ENCODE measurements at regions not wholly inside any gene's neighbourhood (a gene's known extent, or its start where the extent isn't known, plus 50 kb on each side); places are given as distances from the start of the nearest gene placed in this dataset.
"Not testable (repeated sequence)": the region's sequence is repeated elsewhere in the genome, so short reads cannot be mapped to it uniquely, and the experiment has no call there.

- no peak for DNase-seq
Observed at GRCh38 chr9:104276709-104277245, 182.7 kb downstream of the SMC2 start.

- DNase-seq, result no peak
Observed at GRCh38 chr9:104278929-104279496, 184.9 kb downstream of the SMC2 start.

- DNase-seq, result no peak
Observed at GRCh38 chr9:104279535-104280177, 185.5 kb downstream of the SMC2 start.

- DNase-seq, result no peak
Observed at GRCh38 chr9:104280178-104280560, 186.1 kb downstream of the SMC2 start.

- DNase-seq, result no peak
Observed at GRCh38 chr9:104280711-104281110, 186.6 kb downstream of the SMC2 start.

- DNase-seq, result no peak
Observed at GRCh38 chr9:104286187-104286586, 192.1 kb downstream of the SMC2 start.

GRCh38 chr9:104286799-104287198 lies 192.7 kb downstream of the SMC2 start:
- no peak for DNase-seq

GRCh38 chr9:104287253-104287878 lies 193.3 kb downstream of the SMC2 start:
- peak; percentile 33 for DNase-seq

GRCh38 chr9:104293877-104294276 lies 199.8 kb downstream of the SMC2 start:
- no peak for DNase-seq

- DNase-seq, result no peak
Observed at GRCh38 chr9:104300124-104300523, 203.9 kb upstream of the OR13F1 start.

GRCh38 chr9:104301755-104302154 lies 202.3 kb upstream of the OR13F1 start:
- DNase-seq, result no peak

GRCh38 chr9:104302775-104303174 lies 201.3 kb upstream of the OR13F1 start:
- no peak for DNase-seq

- no peak for DNase-seq
Observed at GRCh38 chr9:104304925-104305324, 199.1 kb upstream of the OR13F1 start.

- no peak for DNase-seq
Observed at GRCh38 chr9:104313396-104314110, 190.5 kb upstream of the OR13F1 start.

- DNase-seq, result not testable (repeated sequence)
Observed at GRCh38 chr9:104316201-104317009, 187.7 kb upstream of the OR13F1 start.

- no peak for DNase-seq
Observed at GRCh38 chr9:104319198-104319597, 184.9 kb upstream of the OR13F1 start.

GRCh38 chr9:104319685-104320084 lies 184.4 kb upstream of the OR13F1 start:
- DNase-seq, result no peak

- DNase-seq, result no peak
Observed at GRCh38 chr9:104322596-104322995, 181.5 kb upstream of the OR13F1 start.

- DNase-seq, result not testable (repeated sequence)
Observed at GRCh38 chr9:104323967-104324694, 179.9 kb upstream of the OR13F1 start.

GRCh38 chr9:104326912-104327311 lies 177.2 kb upstream of the OR13F1 start:
- no peak for DNase-seq

GRCh38 chr9:104329245-104329644 lies 174.8 kb upstream of the OR13F1 start:
- DNase-seq, result no peak

Data from left kidney (tissue), 1 donor.